Loucy (cell line): ENCODE measurements at regions not wholly inside any gene's neighbourhood (a gene's known extent, or its start where the extent isn't known, plus 50 kb on each side); places are given as distances from the start of the nearest gene placed in this dataset.

ENCODE experiments used
- H2AFZ ChIP-seq: fragments of 200-600 bp; sonication (generic); 2 replicates; pipeline ENCODE4 v1.6.0; 2016; ENCODE audit warnings: antibody characterized with exemption, mild to moderate bottlenecking, low read length, moderate library complexity
- H3F3A ChIP-seq: fragments of 200-600 bp; 2 replicates; pipeline ENCODE4 v1.6.0; 2016; ENCODE audit warnings: antibody characterized with exemption, low read depth, mild to moderate bottlenecking
- H3K27me3 ChIP-seq: fragments of 200-600 bp; sonication (generic); 2 replicates; pipeline ENCODE4 v1.6.1; 2014; ENCODE audit warnings: low read length, mild to moderate bottlenecking; ENCODE audit not compliant: insufficient read depth, poor library complexity, severe bottlenecking
- H3K36me3 ChIP-seq: fragments of 200-600 bp; sonication (generic); 2 replicates; pipeline ENCODE4 v1.6.1; 2016; ENCODE audit warnings: low read length; ENCODE audit not compliant: insufficient read depth
- H3K4me1 ChIP-seq: fragments of 200-600 bp; sonication (generic); 2 replicates; pipeline ENCODE4 v1.5.1; 2014; ENCODE audit warnings: low read length, mild to moderate bottlenecking; ENCODE audit not compliant: insufficient read depth, poor library complexity, severe bottlenecking
- H3K4me2 ChIP-seq: fragments of 200-600 bp; sonication (generic); 2 replicates; pipeline ENCODE4 v1.6.0; 2014; ENCODE audit warnings: antibody characterized with exemption, low read length, low read depth, mild to moderate bottlenecking; ENCODE audit not compliant: poor library complexity, severe bottlenecking
- H3K4me3 ChIP-seq: fragments of 200-600 bp; sonication (generic); 2 replicates; pipeline ENCODE4 v1.5.1; 2014; ENCODE audit warnings: low read length, mild to moderate bottlenecking, mixed read lengths; ENCODE audit not compliant: poor library complexity, severe bottlenecking
- H3K79me2 ChIP-seq: fragments of 200-600 bp; sonication (generic); 2 replicates; pipeline ENCODE4 v1.6.1; 2014; ENCODE audit warnings: low read length; ENCODE audit not compliant: insufficient read depth
- H3K9ac ChIP-seq: fragments of 200-600 bp; sonication (generic); 2 replicates; pipeline ENCODE4 v1.6.0; 2014; ENCODE audit warnings: mild to moderate bottlenecking, low read depth, low read length, moderate library complexity; ENCODE audit not compliant: poor library complexity, severe bottlenecking
- H3K9me2 ChIP-seq: fragments of 200-600 bp; sonication (generic); replicated peaks from 2 replicates; pipeline ENCODE4 v1.6.1; 2016; ENCODE audit warnings: low read depth, low read length, mixed read lengths
- H3K9me3 ChIP-seq: fragments of 200-600 bp; sonication (generic); 2 replicates; pipeline ENCODE4 v1.6.1; 2014; ENCODE audit warnings: mild to moderate bottlenecking, antibody characterized with exemption, low read length, low read depth; ENCODE audit not compliant: insufficient read depth
- H4K20me1 ChIP-seq: fragments of 200-600 bp; sonication (generic); 2 replicates; pipeline ENCODE4 v1.6.0; 2014; ENCODE audit warnings: antibody characterized with exemption, low read length, mild to moderate bottlenecking; ENCODE audit not compliant: insufficient read depth, poor library complexity, severe bottlenecking
- CTCF ChIP-seq: fragments of 200-600 bp; sonication (generic); conservative IDR thresholded peaks from 2 replicates; pipeline ENCODE4 v1.5.1; 2014; ENCODE audit warnings: mild to moderate bottlenecking, antibody characterized with exemption, low read length
- EZH2phosphoT487 ChIP-seq: fragments of 200-600 bp; IDR thresholded peaks from 2 replicates; pipeline ENCODE4 v1.6.1; 2018; ENCODE audit warnings: antibody characterized with exemption, mild to moderate bottlenecking, moderate library complexity, borderline replicate concordance

DNA sequence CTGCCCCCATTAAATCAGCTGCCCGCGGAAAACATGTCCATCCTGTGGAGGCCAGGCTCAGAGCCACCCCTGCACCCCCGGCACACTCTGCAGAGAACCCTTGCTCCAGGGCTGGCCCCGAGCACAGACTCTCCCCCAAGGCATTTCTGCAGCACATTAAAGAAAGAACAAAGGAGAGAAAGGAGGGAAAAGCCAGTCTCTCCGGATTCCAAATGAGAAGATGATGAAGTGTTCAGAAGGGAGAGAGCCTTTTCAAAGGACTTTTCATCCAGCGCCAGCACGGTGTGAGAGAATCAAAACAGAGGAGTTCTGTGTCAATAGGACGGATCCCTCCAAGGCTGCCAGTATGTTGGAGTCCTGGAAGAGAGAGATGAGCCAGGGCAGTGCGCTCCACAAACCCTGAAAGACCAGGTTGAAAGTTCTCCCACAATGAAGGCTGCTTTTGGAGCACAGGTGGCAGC is 498.3 kb downstream of the NPHP4 start:
- Histone ChIP-seq H3K9me2 (no peaks in the 10 kb centered on the region), H4K20me1 (no peaks in the 10 kb centered on the region), H3K27me3 (no peaks in the 10 kb centered on the region), H3K9ac (no peak overlapping the region), H3K36me3 (no peaks in the 10 kb centered on the region), H2AFZ (no peak overlapping the region), H3F3A (no peaks in the 10 kb centered on the region), H3K4me3 (no peak overlapping the region), H3K4me1 (no peaks in the 10 kb centered on the region), H3K79me2 (no peaks in the 10 kb centered on the region), H3K4me2 (no peak overlapping the region), H3K9me3 (no peaks in the 10 kb centered on the region; the same call in 1 of the 2 replicates)
- TF ChIP-seq EZH2phosphoT487 (no peak), CTCF (no peak)

- Histone ChIP-seq H3K27me3 (no peaks in the 10 kb centered on the region), H3K4me1 (no peaks in the 10 kb centered on the region), H3K9me2 (no peaks in the 10 kb centered on the region), H3K36me3 (no peaks in the 10 kb centered on the region), H2AFZ (no peak overlapping the region), H3K4me3 (no peak overlapping the region), H3K4me2 (no peak overlapping the region), H3K79me2 (no peaks in the 10 kb centered on the region), H3K9me3 (no peaks in the 10 kb centered on the region; the same call in 1 of the 2 replicates), H3F3A (no peaks in the 10 kb centered on the region), H3K9ac (no peak overlapping the region), H4K20me1 (no peaks in the 10 kb centered on the region)
- TF ChIP-seq CTCF: no peak
- no peak for TF ChIP-seq EZH2phosphoT487
Measured at GRCh38 chr1:5493275-5493674, 498.9 kb downstream of the NPHP4 start.

DNA sequence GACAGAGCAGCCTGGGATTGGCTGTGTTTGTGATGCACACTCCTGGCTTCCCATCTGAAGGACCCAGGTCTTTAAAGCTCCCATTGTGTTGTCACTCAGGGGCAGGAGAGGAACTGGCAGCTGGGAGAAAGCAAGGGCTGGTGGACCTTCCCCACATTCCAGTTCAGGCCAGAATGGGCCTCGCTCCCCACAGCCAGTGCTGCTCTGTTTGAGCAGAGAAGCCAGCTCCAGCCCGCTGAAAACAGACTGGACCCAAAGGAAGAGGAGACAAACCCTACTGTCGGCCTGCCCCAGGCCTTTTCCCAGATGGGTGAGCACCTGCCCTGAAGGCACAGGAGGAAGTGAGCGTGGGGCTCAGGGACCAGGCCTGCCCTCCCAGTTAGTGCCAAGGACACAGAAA is 499.4 kb downstream of the NPHP4 start:
- H4K20me1 ChIP-seq: no peaks in the 10 kb centered on the region
- H3K9me2 ChIP-seq: no peaks in the 10 kb centered on the region
- no peaks in the 10 kb centered on the region for H3K36me3 ChIP-seq
- no peak overlapping the region for H3K4me2 ChIP-seq
- no peaks in the 10 kb centered on the region for H3F3A ChIP-seq
- no peaks in the 10 kb centered on the region for H3K27me3 ChIP-seq
- no peak overlapping the region for H3K9ac ChIP-seq
- no peaks in the 10 kb centered on the region for H3K4me1 ChIP-seq
- TF ChIP-seq EZH2phosphoT487 (no peak), CTCF (no peak)
- no peak overlapping the region for H3K4me3 ChIP-seq
- H3K79me2 ChIP-seq: no peaks in the 10 kb centered on the region
- no peaks in the 10 kb centered on the region; the same call in 1 of the 2 replicates for H3K9me3 ChIP-seq
- H2AFZ ChIP-seq: no peak overlapping the region
